Psoas muscle (tissue), 7 donors: ENCODE measurements at regions not wholly inside any gene's neighbourhood (a gene's known extent, or its start where the extent isn't known, plus 50 kb on each side); places are given as distances from the start of the nearest gene placed in this dataset.
A peak's percentile ranks its signal among the peaks of the same experiment; 100 is the strongest.
"Not testable (repeated sequence)": the region's sequence is repeated elsewhere in the genome, so short reads cannot be mapped to it uniquely, and the experiment has no call there.

Experiments used
- ATAC-seq, 4 donors: fragments of 200-7000 bp; cut with Tn5 transposase; one replicate each; pipeline ENCODE4 v1.9.1; 2020; ENCODE audit warnings: moderate library complexity in 3 of 4, mild to moderate bottlenecking in 2 of 4
- DNase-seq, 2 donors: peaks; one replicate each; pipeline ENCODE4 v3.0.0-alpha.2; 2020
- H3K27ac ChIP-seq: fragments of 200-600 bp; one replicate; pipeline ENCODE4 v1.8.0; 2022
- H3K27me3 ChIP-seq, 3 donors: fragments of 200-600 bp in 1 of 3; one replicate each; pipeline versions ENCODE4 v1.6.1 to v1.8.0; 2013 to 2022; ENCODE audit warnings: low read length in 2 of 3, mild to moderate bottlenecking in 2 of 3, moderate library complexity in 1 of 3; ENCODE audit not compliant: insufficient read depth in 3 of 3
- H3K36me3 ChIP-seq, 2 donors: fragments of 200-600 bp in 1 of 2; one replicate each; pipeline versions ENCODE4 v1.6.1 to v1.8.0; 2013 to 2022; ENCODE audit warnings: low read depth in 1 of 2, mild to moderate bottlenecking in 1 of 2, moderate library complexity in 1 of 2; ENCODE audit not compliant: insufficient read depth in 1 of 2
- H3K4me1 ChIP-seq: fragments of 200-600 bp; one replicate; pipeline ENCODE4 v1.8.0; 2022
- H3K4me3 ChIP-seq: fragments of 200-600 bp; one replicate; pipeline ENCODE4 v1.8.0; 2022; ENCODE audit warnings: mild to moderate bottlenecking
- H3K9me3 ChIP-seq: fragments of 200-600 bp; one replicate; pipeline ENCODE4 v1.8.0; 2022
- WGBS, 3 donors: extraction: QIAGEN DNeasy Blood & Tissue Kit; methylation state at CpG; one replicate each; pipeline versions ENCODE4 v1.1.6 to v1.1.7; 2013; 5-methylcytosine and 5-hydroxymethylcytosine counted together
- intact Hi-C, 2 donors: fragments of 100-400 bp; cut with DNase I; formaldehyde crosslinking; loops; one replicate each; pipeline versions ENCODE4 v1.11.0 to v1.14.2; 2022
- TF ChIP-seq, protein P1 (sequence below): fragments of 200-600 bp; IDR thresholded peaks from one replicate; pipeline ENCODE4 v1.8.0; 2022; ENCODE audit warnings: antibody characterized with exemption
- donor health status: healthy with polysubstance abuse.
- donor health status: DM: no; HTN: no; CAD: no; lungs with moderate emphysema.
- donor health status: Bipolar disorder and iron deficiency.
- donor health status: healthy.
- donor health status: DM: yes; HTN: yes; CAD: no.
- donor health status: DM: no; HTN: no; CAD: no.
- donor health status: DM: yes; HTN: yes; CAD: no.

DNA sequence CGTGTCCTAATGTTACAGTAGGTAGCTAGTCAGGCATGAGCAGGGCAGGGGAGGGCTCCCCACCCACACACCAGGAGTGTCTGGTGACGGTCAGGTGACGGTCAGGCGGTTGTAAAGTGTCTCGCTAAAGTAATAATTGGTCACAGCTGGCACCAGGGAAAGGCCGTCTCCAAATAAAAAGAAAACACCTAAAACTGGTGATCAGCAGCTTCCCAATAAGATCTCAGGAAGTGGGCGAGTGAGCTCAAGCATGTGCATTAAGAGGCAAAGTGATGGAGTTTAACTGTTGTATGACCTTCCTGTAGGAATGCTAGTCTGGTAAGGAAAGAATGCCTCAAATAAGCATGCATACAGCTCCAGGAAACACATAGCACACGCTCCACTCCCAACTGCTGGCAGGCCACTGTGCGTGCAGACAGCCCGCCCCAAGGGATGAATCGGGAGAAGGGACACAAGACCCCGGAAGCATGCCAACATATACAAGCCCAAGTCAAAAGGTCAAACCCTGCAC is 177.1 kb downstream of the RNF144A start:
- Histone ChIP-seq H3K27ac (no peak overlapping the region), H3K4me3 (no peak overlapping the region), H3K27me3 (no peaks in the 10 kb centered on the region), H3K9me3 (no peaks in the 10 kb centered on the region), H3K36me3 (no peaks in the 10 kb centered on the region), H3K4me1 (no peaks in the 10 kb centered on the region)
- intact Hi-C loops = no loop called here
- 66 to 68% (median 66%) methylated on average over 12 of the region's 12 CpGs for WGBS, 3 donors
- DNase-seq = no peak
- TF ChIP-seq, protein P1, sequence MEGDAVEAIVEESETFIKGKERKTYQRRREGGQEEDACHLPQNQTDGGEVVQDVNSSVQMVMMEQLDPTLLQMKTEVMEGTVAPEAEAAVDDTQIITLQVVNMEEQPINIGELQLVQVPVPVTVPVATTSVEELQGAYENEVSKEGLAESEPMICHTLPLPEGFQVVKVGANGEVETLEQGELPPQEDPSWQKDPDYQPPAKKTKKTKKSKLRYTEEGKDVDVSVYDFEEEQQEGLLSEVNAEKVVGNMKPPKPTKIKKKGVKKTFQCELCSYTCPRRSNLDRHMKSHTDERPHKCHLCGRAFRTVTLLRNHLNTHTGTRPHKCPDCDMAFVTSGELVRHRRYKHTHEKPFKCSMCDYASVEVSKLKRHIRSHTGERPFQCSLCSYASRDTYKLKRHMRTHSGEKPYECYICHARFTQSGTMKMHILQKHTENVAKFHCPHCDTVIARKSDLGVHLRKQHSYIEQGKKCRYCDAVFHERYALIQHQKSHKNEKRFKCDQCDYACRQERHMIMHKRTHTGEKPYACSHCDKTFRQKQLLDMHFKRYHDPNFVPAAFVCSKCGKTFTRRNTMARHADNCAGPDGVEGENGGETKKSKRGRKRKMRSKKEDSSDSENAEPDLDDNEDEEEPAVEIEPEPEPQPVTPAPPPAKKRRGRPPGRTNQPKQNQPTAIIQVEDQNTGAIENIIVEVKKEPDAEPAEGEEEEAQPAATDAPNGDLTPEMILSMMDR = no peak
- ATAC-seq = no peak

DNA sequence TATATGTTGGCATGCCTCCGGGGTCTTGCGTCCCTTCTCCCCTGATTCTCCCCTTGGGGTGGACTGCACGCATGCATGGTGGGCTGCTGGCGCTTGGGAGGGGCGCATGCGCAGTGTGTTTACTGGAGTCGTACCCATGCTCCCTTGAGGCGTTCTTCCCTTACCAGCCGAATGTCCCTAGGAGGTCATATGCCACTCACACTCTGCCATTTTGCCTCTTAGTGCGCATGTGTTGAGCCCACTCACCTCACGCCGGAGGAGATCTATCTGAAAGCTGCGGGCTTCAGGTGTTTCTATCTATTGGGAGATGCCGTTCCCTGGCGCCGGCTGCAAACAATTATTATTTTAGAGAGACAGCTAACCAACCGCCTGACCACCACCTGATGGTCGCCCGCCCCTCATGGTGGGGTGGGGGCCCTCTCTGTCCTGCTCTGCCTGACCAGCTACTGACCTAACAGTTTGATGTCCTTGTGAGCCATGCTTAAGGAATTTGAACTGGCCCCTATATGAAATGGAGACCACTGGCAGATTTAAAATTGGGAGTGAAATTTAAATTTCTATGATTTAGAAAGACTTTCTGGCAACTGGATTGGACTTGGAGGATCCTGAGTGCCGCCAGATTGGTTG is 179.6 kb downstream of the RNF144A start:
- H3K36me3 ChIP-seq = no peaks in the 10 kb centered on the region
- TF ChIP-seq, protein P1 = no peak
- intact Hi-C loops = loop anchor here (5.0 kb wide), 2 partner anchors 575 to 1590 kb away; no protein-coding TSS in a partner anchor
- 82 to 83% (median 82%) methylated on average over 20 of the region's 20 CpGs for WGBS, 3 donors
- no peaks in the 10 kb centered on the region for H3K9me3 ChIP-seq
- H3K27me3 ChIP-seq = no peaks in the 10 kb centered on the region
- H3K27ac ChIP-seq = no peak overlapping the region
- DNase-seq (no peak), ATAC-seq (peak in 2 of 4 donors; percentile 15 to 18)
- no peaks in the 10 kb centered on the region for H3K4me1 ChIP-seq
- H3K4me3 ChIP-seq = no peak overlapping the region

DNA sequence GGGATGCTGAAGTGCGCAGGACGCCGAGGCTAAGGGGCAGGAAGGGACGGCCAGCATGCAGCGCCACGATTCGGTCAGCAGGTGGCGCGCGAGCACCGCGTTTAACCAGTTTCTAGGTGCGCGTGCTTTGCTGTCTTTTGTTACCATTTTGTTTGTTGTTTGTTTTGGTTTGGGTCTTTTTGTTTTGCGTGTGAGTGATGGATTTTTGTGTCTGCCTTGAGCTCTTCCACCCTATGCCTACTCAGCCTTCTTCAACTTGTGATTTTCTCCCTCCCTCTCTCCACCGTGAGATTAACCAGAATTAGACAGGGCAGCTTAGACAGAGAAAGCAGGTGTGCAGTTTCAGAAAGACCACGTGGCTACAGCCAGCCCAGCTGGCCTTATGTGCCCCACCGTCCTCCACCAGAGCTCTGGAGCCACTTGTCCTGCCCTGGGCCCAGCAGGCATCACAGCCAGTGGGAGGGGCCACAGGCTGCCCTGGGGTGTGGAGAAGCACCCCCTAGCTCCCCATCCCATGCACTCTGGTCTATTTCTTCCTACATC is 180.2 kb downstream of the RNF144A start:
- peak; percentile 88 to 97 (median 89) for ATAC-seq
- H3K4me3 ChIP-seq = peak overlapping the region; percentile 26
- H3K4me1 ChIP-seq = no peaks in the 10 kb centered on the region
- intact Hi-C loops = loop anchor here (5.0 kb wide), 2 partner anchors 575 to 1590 kb away; no protein-coding TSS in a partner anchor
- 1 to 2% (median 1%) methylated on average over 18 of the region's 18 CpGs for WGBS, 3 donors
- H3K27ac ChIP-seq = no peak overlapping the region
- H3K36me3 ChIP-seq = no peaks in the 10 kb centered on the region
- no peaks in the 10 kb centered on the region for H3K27me3 ChIP-seq
- no peaks in the 10 kb centered on the region for H3K9me3 ChIP-seq
- peak; percentile 76 to 86 for DNase-seq
- TF ChIP-seq, protein P1 = peak; percentile 99

GRCh38 chr2:7098816-7099215 is 181.6 kb downstream of the RNF144A start:
- H3K27ac ChIP-seq = no peak overlapping the region
- intact Hi-C loops = loop anchor here (5.0 kb wide), 2 partner anchors 573 to 1588 kb away; no protein-coding TSS in a partner anchor
- TF ChIP-seq, protein P1 = no peak
- no peak overlapping the region for H3K4me3 ChIP-seq
- H3K36me3 ChIP-seq = no peaks in the 10 kb centered on the region
- no peaks in the 10 kb centered on the region for H3K27me3 ChIP-seq
- no peaks in the 10 kb centered on the region for H3K9me3 ChIP-seq
- DNase-seq (no peak), ATAC-seq (no peak)
- H3K4me1 ChIP-seq = no peaks in the 10 kb centered on the region
- WGBS, 3 donors = 83 to 93% (median 93%) methylated on average over 4 of the region's 4 CpGs

- not testable (repeated sequence) for DNase-seq, H3K27ac ChIP-seq, H3K27me3 ChIP-seq, H3K4me1 ChIP-seq, H3K9me3 ChIP-seq, H3K4me3 ChIP-seq, H3K36me3 ChIP-seq, ATAC-seq
- intact Hi-C loops = loop anchor here (5.0 kb wide), 2 partner anchors 573 to 1588 kb away; no protein-coding TSS in a partner anchor
- WGBS, 3 donors = 77 to 86% (median 79%) methylated on average over 4 of the region's 4 CpGs
These were observed 182.5 kb downstream of the RNF144A start for GRCh38 chr2:7099687-7100086.
